PC-9 (cell line): ENCODE measurements at regions not wholly inside any gene's neighbourhood (a gene's known extent, or its start where the extent isn't known, plus 50 kb on each side); places are given as distances from the start of the nearest gene placed in this dataset.
"Not testable (repeated sequence)": the region's sequence is repeated elsewhere in the genome, so short reads cannot be mapped to it uniquely, and the experiment has no call there.

Experiments
- BruUV-seq: library from RNA; stranded (reverse); fragments of 400-500 nt; replicated peaks from 2 replicates; lab custom pipeline; 2021; lab: Mats Ljungman, UMichigan
- CTCF ChIA-PET: fragments of 300-600 bp; sonication (Branson Sonifier 250); formaldehyde crosslinking; loops from one replicate; lab custom pipeline; 2022; ENCODE audit warnings: antibody characterized with exemption; lab: Charles Lee
- POLR2A ChIA-PET: fragments of 300-600 bp; sonication (Branson Sonifier 250); formaldehyde crosslinking; loops from one replicate; lab custom pipeline; 2022; ENCODE audit warnings: antibody characterized with exemption; ENCODE audit not compliant: unreplicated experiment; lab: Charles Lee
- DNase-seq, 2 experiments: peaks; one replicate each; pipeline versions ENCODE4 v3.0.0 to v3.0.0-alpha.2; 2015 to 2022; ENCODE audit warnings: mixed read lengths in 1 of 2
- H2AFZ ChIP-seq: fragments of 200-600 bp; sonication (generic); 2 replicates; pipeline ENCODE4 v1.8.1; 2017; ENCODE audit warnings: antibody characterized with exemption
- H3F3A ChIP-seq: fragments of 200-600 bp; sonication (generic); 2 replicates; pipeline ENCODE4 v1.8.1; 2017; ENCODE audit warnings: antibody characterized with exemption, mild to moderate bottlenecking, low read depth; ENCODE audit not compliant: insufficient read depth
- H3K27ac ChIP-seq: fragments of 200-600 bp; sonication (generic); 2 replicates; pipeline ENCODE4 v1.6.1; 2016; ENCODE audit warnings: mixed run types
- H3K27me3 ChIP-seq: fragments of 200-600 bp; sonication (generic); 2 replicates; pipeline ENCODE4 v1.6.1; 2016; ENCODE audit warnings: low read depth, mixed run types; ENCODE audit not compliant: insufficient read depth
- H3K36me3 ChIP-seq: fragments of 200-600 bp; sonication (generic); 2 replicates; pipeline ENCODE4 v1.6.1; 2016; ENCODE audit warnings: low read depth, mixed run types
- H3K4me1 ChIP-seq: fragments of 200-600 bp; sonication (generic); replicated peaks from 2 replicates; pipeline ENCODE4 v1.6.1; 2016; ENCODE audit warnings: mixed run types; ENCODE audit not compliant: insufficient read depth
- H3K4me2 ChIP-seq: fragments of 200-600 bp; sonication (generic); 2 replicates; pipeline ENCODE4 v1.6.1; 2017; ENCODE audit warnings: mixed run types
- H3K4me3 ChIP-seq: fragments of 200-600 bp; sonication (generic); 2 replicates; pipeline ENCODE4 v1.6.1; 2016; ENCODE audit warnings: mixed run types
- H3K79me2 ChIP-seq: fragments of 200-600 bp; sonication (generic); 2 replicates; pipeline ENCODE4 v1.6.1; 2017; ENCODE audit warnings: low read depth, mixed run types
- H3K9me2 ChIP-seq: fragments of 200-600 bp; sonication (generic); 2 replicates; pipeline ENCODE4 v1.8.1; 2017; ENCODE audit warnings: mild to moderate bottlenecking; ENCODE audit not compliant: insufficient read depth
- H3K9me3 ChIP-seq: fragments of 200-600 bp; sonication (generic); 2 replicates; pipeline ENCODE4 v1.8.1; 2016; ENCODE audit warnings: low read depth; ENCODE audit not compliant: insufficient read depth
- H4K20me1 ChIP-seq: fragments of 200-600 bp; sonication (generic); 2 replicates; pipeline ENCODE4 v1.8.1; 2017; ENCODE audit not compliant: insufficient read depth
- CTCF ChIP-seq: fragments of 200-600 bp; sonication (generic); conservative IDR thresholded peaks from 2 replicates; pipeline ENCODE4 v1.6.1; 2017; ENCODE audit warnings: mixed run types, antibody characterized with exemption, mild to moderate bottlenecking, moderate library complexity
- EZH2 ChIP-seq: fragments of 200-600 bp; sonication (generic); IDR thresholded peaks from 2 replicates; pipeline ENCODE4 v1.8.0; 2017; ENCODE audit warnings: antibody characterized with exemption, low read depth
- intact Hi-C: fragments of 100-400 bp; cut with micrococcal nuclease; formaldehyde crosslinking; loops from one replicate; pipeline ENCODE4 v1.10.0; 2022; ENCODE audit not compliant: unreplicated experiment

GRCh38 chr6:44742201-44742600 lies 354.7 kb downstream of the CDC5L start:
- Histone ChIP-seq H3K4me2 (no peak overlapping the region), H2AFZ (no peak overlapping the region), H3F3A (no peaks in the 10 kb centered on the region), H3K79me2 (no peaks in the 10 kb centered on the region), H4K20me1 (no peaks in the 10 kb centered on the region), H3K4me3 (no peak overlapping the region), H3K27ac (no peak overlapping the region), H3K9me2 (no peaks in the 10 kb centered on the region), H3K9me3 (no peaks in the 10 kb centered on the region), H3K4me1 (no peaks in the 10 kb centered on the region), H3K27me3 (no peaks in the 10 kb centered on the region), H3K36me3 (no peaks in the 10 kb centered on the region)
- no peak for DNase-seq
- CTCF ChIA-PET, result interaction anchor here (0.6 to 0.7 kb wide), 2 partner anchors 89 to 103 kb away, joined by 3 read pairs; no protein-coding TSS in a partner anchor
- TF ChIP-seq EZH2 (no peak), CTCF (no peak)
- intact Hi-C loops, result no loop called here
- POLR2A ChIA-PET, result no interaction called here
- BruUV-seq, result no TSS peak

GRCh38 chr6:44742828-44743372 lies 355.4 kb downstream of the CDC5L start:
- Histone ChIP-seq H3K9me2 (no peaks in the 10 kb centered on the region), H3F3A (no peaks in the 10 kb centered on the region), H3K79me2 (no peaks in the 10 kb centered on the region), H3K27ac (no peak overlapping the region), H3K9me3 (no peaks in the 10 kb centered on the region), H2AFZ (no peak overlapping the region), H4K20me1 (no peaks in the 10 kb centered on the region), H3K4me3 (no peak overlapping the region), H3K4me2 (no peak overlapping the region), H3K27me3 (no peaks in the 10 kb centered on the region), H3K4me1 (no peaks in the 10 kb centered on the region), H3K36me3 (no peaks in the 10 kb centered on the region)
- intact Hi-C loops, result no loop called here
- ChIA-PET CTCF (interaction anchor here (0.6 to 0.7 kb wide), 3 partner anchors 46 to 104 kb away, joined by 3 to 5 read pairs (median 3); no protein-coding TSS in a partner anchor), POLR2A (no interaction called here)
- DNase-seq, result no peak
- no TSS peak for BruUV-seq
- TF ChIP-seq EZH2 (no peak), CTCF (no peak)

GRCh38 chr6:44760116-44760515 lies 372.6 kb downstream of the CDC5L start:
- H3F3A ChIP-seq, H3K4me1 ChIP-seq, DNase-seq, H3K4me3 ChIP-seq, H3K27me3 ChIP-seq, H3K27ac ChIP-seq, H4K20me1 ChIP-seq, H3K9me3 ChIP-seq, H3K36me3 ChIP-seq, H3K79me2 ChIP-seq, H3K9me2 ChIP-seq, H3K4me2 ChIP-seq, BruUV-seq, H2AFZ ChIP-seq, intact Hi-C loops, CTCF ChIA-PET: not testable (repeated sequence)
- POLR2A ChIA-PET, result interaction anchor here (0.6 kb wide), 1 partner anchor 13 kb away, joined by 3 read pairs; no protein-coding TSS in a partner anchor

- no peaks in the 10 kb centered on the region for H3K27me3 ChIP-seq
- no peak for DNase-seq
- no peaks in the 10 kb centered on the region for H3K9me2 ChIP-seq
- POLR2A ChIA-PET, result no interaction called here
- no peaks in the 10 kb centered on the region for H3K79me2 ChIP-seq
- no peaks in the 10 kb centered on the region for H3F3A ChIP-seq
- no peaks in the 10 kb centered on the region for H4K20me1 ChIP-seq
- no peak overlapping the region for H2AFZ ChIP-seq
- H3K4me2 ChIP-seq, result no peak overlapping the region
- TF ChIP-seq EZH2, result no peak
- TF ChIP-seq CTCF, result no peak
- H3K27ac ChIP-seq, result no peak overlapping the region
- H3K4me3 ChIP-seq, result no peak overlapping the region
- CTCF ChIA-PET, result no interaction called here
- H3K4me1 ChIP-seq, result no peaks in the 10 kb centered on the region
- intact Hi-C loops, result no loop called here
- H3K36me3 ChIP-seq, result no peaks in the 10 kb centered on the region
- no peaks in the 10 kb centered on the region for H3K9me3 ChIP-seq
- BruUV-seq, result no TSS peak
Observed at GRCh38 chr6:44761046-44761445, 373.5 kb downstream of the CDC5L start.
